GM18505 (cell line): ENCODE measurements at regions not wholly inside any gene's neighbourhood (a gene's known extent, or its start where the extent isn't known, plus 50 kb on each side); places are given as distances from the start of the nearest gene placed in this dataset.

Experiments used
- ATAC-seq: cut with Tn5 transposase; IDR thresholded peaks from one replicate; pipeline ENCODE4 v1.9.1; 2021; ENCODE audit not compliant: unreplicated experiment
- POLR2A ChIP-seq: IDR thresholded peaks from 4 replicates; pipeline ENCODE4 v1.6.1; 2011; ENCODE audit warnings: borderline replicate concordance; ENCODE audit not compliant: insufficient read depth, insufficient read length; ENCODE audit errors: extremely low read depth

DNA sequence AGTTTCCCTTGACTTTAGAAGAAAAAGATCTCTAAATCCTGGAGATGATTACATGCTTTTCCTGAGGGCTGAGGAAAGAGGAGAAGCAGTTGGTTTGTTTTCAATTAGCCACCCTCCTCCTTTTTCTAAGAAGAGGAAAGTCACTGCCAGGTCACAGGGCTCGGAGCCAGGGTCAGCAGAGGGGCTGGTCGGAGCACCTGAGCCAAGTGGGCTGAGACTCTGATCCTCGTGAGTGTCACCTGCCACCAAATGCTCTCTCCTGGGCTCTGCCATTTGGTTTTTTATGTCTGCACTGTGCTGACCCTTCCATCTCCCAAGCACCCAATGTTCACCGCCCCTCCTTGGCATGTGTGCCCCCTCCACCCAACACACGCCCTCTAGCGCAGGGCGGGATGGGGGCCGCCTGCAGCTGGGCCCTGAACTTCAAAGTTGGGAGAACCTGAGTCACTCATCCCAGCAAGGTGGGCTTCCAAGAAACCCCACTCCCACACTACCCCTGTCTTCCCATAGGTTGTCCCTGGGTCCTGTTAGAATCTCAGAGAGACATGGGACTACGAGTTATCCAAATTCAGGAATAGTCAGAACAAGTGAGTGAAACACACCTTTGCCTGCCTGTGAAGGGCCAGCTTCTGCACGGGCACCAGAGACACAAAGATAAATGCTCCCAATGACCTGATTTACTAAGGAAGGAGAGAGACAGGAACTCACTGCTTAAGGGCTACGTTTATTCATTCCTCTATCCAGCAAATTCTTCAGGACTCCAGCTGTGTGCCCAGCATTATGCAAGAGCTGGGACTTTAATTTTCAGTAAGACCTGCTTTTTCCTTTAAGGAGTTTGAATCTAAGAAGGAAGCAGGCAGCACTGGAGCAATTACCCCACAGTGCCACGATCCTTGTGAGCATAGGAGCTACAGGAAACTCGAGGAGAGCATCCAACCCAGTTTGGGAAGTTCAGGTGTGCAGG, 127.5 kb downstream of the RHOU start:
- TF ChIP-seq POLR2A = no peak
- no peak for ATAC-seq

DNA sequence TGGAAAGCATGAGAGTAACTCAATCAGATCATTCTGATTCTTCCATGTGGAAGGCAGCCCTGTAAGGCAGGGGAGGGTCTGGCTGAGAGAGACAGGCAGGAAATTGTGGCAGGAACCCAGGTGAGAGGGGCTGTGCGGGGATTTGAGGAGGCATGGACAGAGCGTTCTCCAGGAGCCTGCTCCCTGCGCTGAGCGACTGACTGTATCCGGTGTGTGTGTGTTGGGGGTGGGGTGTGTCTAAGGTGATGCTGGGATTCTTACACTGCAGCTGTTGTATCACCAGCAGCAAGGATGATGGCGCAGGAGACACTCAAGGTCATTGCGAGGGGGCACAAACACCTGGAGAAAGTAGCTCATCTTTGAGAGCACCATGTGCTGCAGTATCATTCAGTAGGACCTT, 128.5 kb downstream of the RHOU start:
- ATAC-seq = no peak
- no peak for TF ChIP-seq POLR2A

DNA sequence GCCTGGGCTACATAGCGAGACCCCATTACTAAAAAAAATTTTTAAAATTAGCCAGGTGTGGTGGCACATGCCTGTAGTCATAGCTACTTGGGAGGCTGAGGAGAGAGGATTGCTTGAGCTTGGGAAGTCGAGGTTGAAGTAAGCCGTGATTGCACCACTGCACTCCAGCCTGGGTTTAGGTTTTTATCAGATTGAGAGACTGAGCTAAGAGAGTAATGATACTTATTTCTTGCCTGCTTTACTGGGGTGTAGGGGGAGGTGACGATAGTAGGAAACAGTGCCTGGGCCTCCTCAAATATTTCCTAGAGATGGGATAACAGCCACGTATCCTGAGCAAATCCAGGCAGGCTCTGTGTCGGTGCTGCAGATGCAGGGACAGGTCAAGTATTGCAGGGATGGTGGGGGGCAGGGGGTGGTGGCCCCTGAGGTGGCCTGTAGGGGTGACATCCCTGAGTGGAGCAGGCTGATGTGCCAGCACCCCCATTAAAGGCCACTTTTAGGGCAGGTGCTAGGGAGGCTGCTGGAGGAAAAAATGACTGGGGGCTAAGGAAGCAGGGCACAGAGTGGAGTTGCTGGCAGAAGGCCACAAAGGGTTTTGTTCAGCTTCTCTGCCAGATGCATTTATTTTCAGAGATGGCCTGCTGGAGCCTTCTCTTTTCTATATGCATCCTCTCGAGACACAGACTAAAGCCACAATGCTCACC, 130.5 kb downstream of the RHOU start:
- no peak for ATAC-seq
- TF ChIP-seq POLR2A = no peak

DNA sequence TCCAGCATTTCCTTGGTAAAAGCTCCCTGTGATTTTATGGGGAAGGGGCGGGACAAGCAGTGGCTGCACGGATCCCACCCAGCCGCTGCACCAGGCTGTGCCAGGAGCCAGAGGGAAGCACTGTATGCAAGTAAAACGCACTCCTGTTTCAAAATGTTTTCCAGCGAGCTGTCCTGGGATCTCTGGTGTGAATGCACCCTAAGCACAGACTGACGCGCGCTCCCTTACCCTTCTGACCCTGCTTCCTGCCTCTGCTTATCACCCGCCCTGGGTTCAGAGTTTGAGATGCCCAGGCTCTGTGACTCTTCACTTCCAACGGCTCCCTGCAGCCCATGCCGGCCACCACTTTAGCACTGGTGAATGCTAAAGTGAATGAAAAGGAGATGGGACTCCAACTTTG, 131.2 kb downstream of the RHOU start:
- no peak for TF ChIP-seq POLR2A
- ATAC-seq = no peak

DNA sequence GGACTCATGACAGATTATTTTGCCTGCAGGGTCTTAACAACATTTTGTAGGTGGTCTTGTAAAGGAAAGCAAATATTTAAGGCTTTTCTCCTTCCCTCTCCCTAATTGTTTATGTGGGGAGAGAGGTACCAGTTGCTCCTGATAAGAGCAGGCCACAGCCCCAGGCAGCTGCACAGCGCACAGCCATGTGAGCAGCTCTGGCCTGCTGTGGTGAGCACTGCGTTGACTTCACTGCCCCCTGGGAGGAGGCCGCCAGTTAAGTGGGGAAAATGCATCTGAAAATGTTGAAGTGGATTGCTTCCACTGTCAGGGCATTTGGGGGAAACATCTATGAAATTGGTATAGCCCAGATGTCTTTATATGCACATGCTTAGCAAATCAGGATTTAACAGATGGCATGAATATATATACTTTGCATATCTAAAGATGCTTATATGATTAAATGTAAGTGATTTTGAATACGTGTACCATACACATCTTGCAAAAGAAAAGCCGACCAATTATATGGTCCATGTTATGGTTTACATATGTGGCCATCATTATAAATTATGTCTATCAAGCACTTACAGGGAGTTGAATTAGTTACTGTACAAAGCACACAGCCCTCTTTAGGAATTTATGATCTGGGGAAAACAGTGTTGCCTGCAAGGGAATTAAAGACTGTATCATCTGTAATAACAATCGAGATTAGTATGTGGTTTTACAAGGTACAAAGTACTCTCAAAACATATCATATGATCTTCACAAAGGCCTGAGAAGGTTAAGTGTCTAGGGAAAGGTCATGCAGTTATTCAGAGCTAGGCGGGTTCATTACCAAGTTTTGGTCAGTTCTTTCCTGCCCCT, 132.1 kb downstream of the RHOU start:
- ATAC-seq = no peak
- TF ChIP-seq POLR2A = no peak

DNA sequence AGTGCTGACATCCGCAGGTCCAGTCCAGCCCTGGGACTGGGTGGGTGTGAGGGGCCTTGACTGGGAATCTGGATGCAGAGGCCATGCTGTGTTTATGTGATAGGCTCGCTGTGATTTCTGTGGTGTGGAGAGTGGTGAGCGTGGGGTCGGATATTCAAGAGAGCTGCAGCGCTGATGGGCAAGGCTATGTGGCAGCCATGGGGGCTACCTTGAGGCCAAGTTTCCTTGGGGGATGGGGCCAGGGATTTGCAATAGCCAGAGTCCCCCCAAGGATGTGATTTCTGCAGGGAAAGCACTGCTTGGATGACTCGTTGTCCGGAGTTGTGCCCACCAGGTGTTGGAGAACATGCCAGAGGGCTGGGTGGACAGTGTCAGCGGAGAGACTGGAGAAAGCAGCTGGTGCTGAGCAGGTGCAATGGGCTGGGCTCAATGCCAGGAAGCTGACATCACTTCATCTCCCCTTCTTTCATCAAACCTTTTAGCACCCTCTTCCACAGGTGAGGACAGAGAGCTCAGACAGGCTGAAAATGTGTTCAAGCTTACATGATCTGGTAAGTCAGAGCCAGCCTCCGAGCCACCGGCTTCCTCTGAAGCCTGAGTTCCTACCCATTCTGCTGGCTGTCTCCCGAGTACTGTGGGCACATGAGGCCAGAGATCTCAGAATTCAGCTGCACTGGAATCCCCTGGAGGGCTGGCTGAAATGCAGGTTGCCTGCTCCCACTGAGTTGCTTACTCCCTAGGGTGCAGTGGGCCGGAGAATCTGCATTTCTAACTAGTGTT, 132.9 kb downstream of the RHOU start:
- ATAC-seq = no peak
- no peak for TF ChIP-seq POLR2A

DNA sequence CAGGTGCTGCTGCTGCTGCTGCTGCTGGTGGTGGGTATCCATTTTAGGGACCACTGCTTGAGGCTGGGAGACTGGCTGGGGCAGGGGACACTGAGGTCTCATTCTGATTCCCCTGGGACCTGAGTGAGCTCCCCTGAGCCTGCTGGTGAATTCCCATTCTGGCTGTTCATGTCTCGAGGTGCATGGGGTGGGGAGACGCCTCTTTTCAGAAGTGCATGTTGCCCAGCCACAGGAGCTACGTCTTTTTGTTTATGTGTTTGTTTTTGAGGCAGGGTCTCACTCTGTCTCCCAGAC, 133.4 kb downstream of the RHOU start:
- no peak for TF ChIP-seq POLR2A
- ATAC-seq = no peak

DNA sequence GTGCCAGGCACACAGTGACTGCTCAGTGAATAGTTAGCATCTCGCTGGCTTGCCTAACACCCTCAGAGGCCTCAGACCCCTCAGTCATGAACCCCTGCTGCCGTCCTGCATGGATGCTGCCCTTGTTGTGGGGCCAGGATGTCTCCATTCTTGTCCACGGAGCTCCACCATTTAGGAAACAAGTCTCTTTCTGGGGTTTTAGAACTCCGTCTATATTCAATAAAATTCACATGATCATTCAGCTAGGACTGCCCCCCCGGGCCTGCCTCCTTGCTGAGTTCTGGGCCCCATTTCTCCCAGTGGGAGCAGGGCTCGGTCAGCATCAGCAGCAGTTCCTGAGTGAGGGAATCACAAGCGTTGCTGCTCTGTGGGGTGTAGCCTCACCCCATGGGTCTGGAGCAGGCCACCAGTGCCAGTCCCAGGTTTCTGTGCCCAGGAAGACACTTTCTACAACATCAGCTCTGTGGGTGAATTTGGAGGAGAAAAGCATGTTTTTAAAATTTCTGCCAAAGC, 134.1 kb downstream of the RHOU start:
- ATAC-seq = no peak
- no peak for TF ChIP-seq POLR2A

DNA sequence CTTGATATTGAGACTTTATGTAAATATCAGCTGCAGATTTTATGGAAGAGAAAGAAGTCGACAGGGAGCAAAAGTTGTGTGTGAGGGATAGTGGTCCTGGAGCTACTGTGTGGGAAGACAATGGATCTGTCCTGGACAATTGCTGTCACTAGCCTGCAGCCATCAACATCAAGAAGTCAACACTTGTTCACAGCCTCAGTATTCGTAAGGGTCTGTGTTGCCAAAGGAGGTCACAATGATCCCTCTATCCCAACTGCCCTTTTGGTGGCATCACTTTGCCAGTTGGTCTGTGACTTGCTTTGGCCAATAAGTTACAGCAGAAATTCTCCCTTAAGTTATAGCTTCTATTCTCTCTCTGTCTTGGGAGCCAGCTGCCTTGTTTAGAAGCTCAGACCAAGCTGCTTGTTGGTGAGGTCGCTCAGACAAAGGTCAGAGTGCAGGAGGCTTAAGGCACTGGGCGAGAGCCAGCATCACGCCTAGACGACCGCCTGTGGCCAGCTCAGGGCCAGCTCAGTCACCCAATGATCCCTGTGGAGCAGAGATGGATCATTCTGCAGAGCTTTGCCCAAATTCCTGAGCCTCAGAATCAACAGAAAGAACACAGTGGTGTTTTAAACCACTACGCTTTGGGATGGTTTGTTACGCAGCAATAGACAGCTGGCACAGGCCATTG, 134.9 kb downstream of the RHOU start:
- ATAC-seq = no peak
- no peak for TF ChIP-seq POLR2A

DNA sequence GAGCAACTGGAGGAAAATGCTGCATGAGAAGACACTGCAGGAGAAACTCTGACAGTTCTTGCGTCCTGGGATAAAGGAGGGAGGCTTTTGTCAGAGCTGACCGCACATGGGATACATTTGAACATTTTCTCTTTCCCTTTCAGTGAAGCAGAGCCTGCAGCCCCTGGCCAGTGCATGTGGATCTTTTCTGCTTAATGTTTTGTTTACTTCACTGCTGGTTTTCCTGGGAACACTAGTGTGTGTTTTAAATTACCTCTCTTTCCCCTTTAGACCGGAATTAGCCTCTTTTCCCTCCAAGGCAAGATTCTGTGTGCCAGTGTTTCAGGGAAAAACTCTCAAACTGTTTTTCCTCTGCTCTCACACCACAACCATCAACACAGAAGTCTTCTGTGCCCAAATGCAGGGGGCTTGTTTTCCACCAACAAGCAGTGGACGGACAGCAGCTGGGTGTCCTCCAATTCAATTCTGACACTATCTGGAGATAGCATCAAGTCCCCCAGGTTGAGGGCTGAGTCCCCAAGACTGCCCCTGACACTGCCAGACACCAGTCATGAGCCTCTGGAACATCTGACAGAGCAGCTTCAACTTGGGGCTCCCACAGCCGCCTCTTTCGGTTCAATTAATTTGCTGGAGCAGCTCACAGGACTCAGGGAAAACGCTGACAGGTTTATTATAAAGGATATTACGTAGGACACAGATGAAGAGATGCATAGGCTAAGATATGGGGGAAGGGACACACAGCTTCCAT, 136.2 kb downstream of the RHOU start:
- no peak for ATAC-seq
- TF ChIP-seq POLR2A = no peak

DNA sequence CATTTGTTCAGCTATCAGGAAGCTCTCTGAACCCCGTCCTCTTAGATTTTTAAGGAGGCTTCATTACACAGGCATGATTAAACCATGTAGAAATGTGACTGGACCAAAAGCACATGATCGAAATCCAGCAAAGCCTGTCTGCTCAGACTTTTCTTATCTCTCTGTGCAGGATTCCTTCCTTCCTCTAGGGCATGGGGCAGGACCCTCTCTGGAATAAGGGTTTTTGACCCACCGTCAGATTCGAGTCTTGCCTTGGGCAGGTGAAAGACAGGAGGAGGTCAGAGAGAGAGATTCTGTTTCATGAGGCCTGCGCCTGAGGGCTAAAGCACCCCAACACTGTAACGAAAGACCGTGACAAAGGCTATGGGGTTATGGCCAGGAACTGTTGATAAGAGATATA, 136.8 kb downstream of the RHOU start:
- ATAC-seq = no peak
- TF ChIP-seq POLR2A = no peak
